ENCODE measurements at regions not wholly inside any gene's neighbourhood (a gene's known extent, or its start where the extent isn't known, plus 50 kb on each side); places are given as distances from the start of the nearest gene placed in this dataset.

DNA sequence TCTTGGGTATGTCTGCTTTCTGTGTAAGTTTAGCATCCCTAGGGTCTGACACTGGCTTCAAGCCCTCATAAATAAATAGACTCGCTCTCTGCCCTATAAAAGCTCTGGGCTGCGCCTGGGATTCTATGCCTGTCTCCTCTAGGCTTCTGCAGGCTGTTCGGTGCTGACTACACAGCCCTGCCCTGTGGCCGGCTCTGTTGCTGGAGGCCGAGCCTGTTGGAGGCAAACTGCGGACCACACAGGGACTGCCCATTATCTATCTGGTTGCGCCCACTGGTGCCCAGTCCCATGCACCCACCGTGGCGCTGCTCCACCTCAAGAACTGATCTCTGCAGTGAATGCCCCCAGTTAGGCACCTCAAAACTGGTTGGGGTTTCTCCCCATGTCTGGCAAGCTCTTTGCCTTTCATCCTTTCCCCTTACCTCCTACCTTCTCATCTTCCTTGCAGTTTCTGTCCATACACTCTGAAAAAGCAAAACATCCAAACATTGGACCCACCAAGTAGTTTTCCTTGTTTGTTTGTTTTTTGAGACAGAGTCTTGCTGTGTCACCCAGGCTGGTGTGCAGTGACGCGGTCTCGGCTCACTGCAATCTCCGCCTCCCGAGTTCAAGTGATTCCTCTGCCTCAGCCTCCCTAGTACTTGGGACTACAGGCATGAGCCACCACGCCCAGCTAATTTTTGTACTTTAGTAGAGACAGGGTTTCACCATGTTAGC lies 207.2 kb downstream of the ERCC6L2 start:
- no peak for TF ChIP-seq EZH2 (IDR thresholded peaks at IDR 0.05; ENCODE audit: low read length, missing control alignments)
- TF ChIP-seq, protein P1, sequence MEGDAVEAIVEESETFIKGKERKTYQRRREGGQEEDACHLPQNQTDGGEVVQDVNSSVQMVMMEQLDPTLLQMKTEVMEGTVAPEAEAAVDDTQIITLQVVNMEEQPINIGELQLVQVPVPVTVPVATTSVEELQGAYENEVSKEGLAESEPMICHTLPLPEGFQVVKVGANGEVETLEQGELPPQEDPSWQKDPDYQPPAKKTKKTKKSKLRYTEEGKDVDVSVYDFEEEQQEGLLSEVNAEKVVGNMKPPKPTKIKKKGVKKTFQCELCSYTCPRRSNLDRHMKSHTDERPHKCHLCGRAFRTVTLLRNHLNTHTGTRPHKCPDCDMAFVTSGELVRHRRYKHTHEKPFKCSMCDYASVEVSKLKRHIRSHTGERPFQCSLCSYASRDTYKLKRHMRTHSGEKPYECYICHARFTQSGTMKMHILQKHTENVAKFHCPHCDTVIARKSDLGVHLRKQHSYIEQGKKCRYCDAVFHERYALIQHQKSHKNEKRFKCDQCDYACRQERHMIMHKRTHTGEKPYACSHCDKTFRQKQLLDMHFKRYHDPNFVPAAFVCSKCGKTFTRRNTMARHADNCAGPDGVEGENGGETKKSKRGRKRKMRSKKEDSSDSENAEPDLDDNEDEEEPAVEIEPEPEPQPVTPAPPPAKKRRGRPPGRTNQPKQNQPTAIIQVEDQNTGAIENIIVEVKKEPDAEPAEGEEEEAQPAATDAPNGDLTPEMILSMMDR (conservative IDR thresholded peaks at IDR 0.05 in 1 of 2, IDR thresholded peaks at IDR 0.05 in 1 of 2; ENCODE audit: low read depth in 1 of 2, low read length in 2 of 2), result no peak
